Osteoblast (primary cell): ENCODE measurements at regions not wholly inside any gene's neighbourhood (a gene's known extent, or its start where the extent isn't known, plus 50 kb on each side); places are given as distances from the start of the nearest gene placed in this dataset.

Experiments used
- DNase-seq: peaks from one replicate; pipeline ENCODE4 v3.0.0; 2011; ENCODE audit warnings: low spot score, mixed read lengths; ENCODE audit not compliant: insufficient read length; ENCODE audit errors: missing footprints
- H2AFZ ChIP-seq: 2 replicates; pipeline ENCODE4 v1.6.0; 2011; ENCODE audit warnings: mild to moderate bottlenecking, low read length
- H3K27ac ChIP-seq: 2 replicates; pipeline ENCODE4 v1.5.1; 2011; ENCODE audit warnings: mild to moderate bottlenecking, low read depth, low read length, moderate library complexity
- H3K27me3 ChIP-seq: 2 replicates; pipeline ENCODE4 v1.6.0; 2012; ENCODE audit warnings: mild to moderate bottlenecking, control low read depth, inconsistent platforms, low read length, moderate library complexity; ENCODE audit not compliant: insufficient read depth
- H3K36me3 ChIP-seq: 2 replicates; pipeline ENCODE4 v1.5.1; 2011; ENCODE audit warnings: mild to moderate bottlenecking, low read length, control low read depth, moderate library complexity; ENCODE audit not compliant: insufficient read depth
- H3K4me1 ChIP-seq: 2 replicates; pipeline ENCODE4 v1.5.1; 2011; ENCODE audit warnings: mild to moderate bottlenecking, low read length, control low read depth, moderate library complexity; ENCODE audit not compliant: insufficient read depth
- H3K4me2 ChIP-seq: 2 replicates; pipeline ENCODE4 v1.6.0; 2011; ENCODE audit warnings: mild to moderate bottlenecking, low read length; ENCODE audit not compliant: insufficient read depth
- H3K4me3 ChIP-seq: fragments of 200-600 bp; sonication (generic); 3 replicates; pipeline ENCODE4 v1.5.1; 2012; ENCODE audit warnings: mild to moderate bottlenecking, low read length, inconsistent platforms; ENCODE audit not compliant: insufficient read depth
- H3K79me2 ChIP-seq: 2 replicates; pipeline ENCODE4 v1.6.0; 2012; ENCODE audit warnings: mild to moderate bottlenecking, low read length, control low read depth, inconsistent platforms; ENCODE audit not compliant: insufficient read depth
- H3K9me3 ChIP-seq: 2 replicates; pipeline ENCODE4 v1.5.1; 2011; ENCODE audit warnings: low read depth, low read length, control low read depth
- H4K20me1 ChIP-seq: 2 replicates; pipeline ENCODE4 v1.6.0; 2012; ENCODE audit warnings: mild to moderate bottlenecking, low read length, control low read depth; ENCODE audit not compliant: insufficient read depth
- CTCF ChIP-seq: IDR thresholded peaks from 2 replicates; pipeline ENCODE4 v1.5.1; 2011; ENCODE audit warnings: mild to moderate bottlenecking, low read depth, low read length, moderate library complexity; ENCODE audit errors: extremely low read depth

- no peak for TF ChIP-seq CTCF
- Histone ChIP-seq H2AFZ (no peak overlapping the region), H3K4me2 (no peak overlapping the region), H3K27me3 (no peaks in the 10 kb centered on the region), H4K20me1 (no peaks in the 10 kb centered on the region), H3K79me2 (no peaks in the 10 kb centered on the region), H3K36me3 (no peaks in the 10 kb centered on the region), H3K4me1 (no peaks in the 10 kb centered on the region), H3K9me3 (no peaks in the 10 kb centered on the region), H3K4me3 (no peak overlapping the region), H3K27ac (no peak overlapping the region)
- DNase-seq = no peak
Measured at GRCh38 chr5:176188085-176188484, 50.1 kb upstream of the SIMC1 start.
